ENCODE measurements at regions not wholly inside any gene's neighbourhood (a gene's known extent, or its start where the extent isn't known, plus 50 kb on each side); places are given as distances from the start of the nearest gene placed in this dataset.

GRCh38 chr1:83698644-83699043 is 300.3 kb downstream of the TTLL7 start:
- TF ChIP-seq CTCF (conservative IDR thresholded peaks at IDR 0.05; ENCODE audit: low read depth, low read length) (no peak), POLR2A (IDR thresholded peaks at IDR 0.05; ENCODE audit: low read depth, low read length) (no peak), CEBPB (IDR thresholded peaks at IDR 0.05; ENCODE audit: low read depth, low read length) (no peak), MXI1 (IDR thresholded peaks at IDR 0.05; ENCODE audit: borderline replicate concordance, low read depth, low read length) (no peak), RAD21 (IDR thresholded peaks at IDR 0.05; ENCODE audit: low read length) (no peak), FOS (IDR thresholded peaks at IDR 0.05; ENCODE audit: low read depth, low read length) (no peak), MAZ (IDR thresholded peaks at IDR 0.05; ENCODE audit: borderline replicate concordance, low read depth, low read length) (no peak), MAFK (IDR thresholded peaks at IDR 0.05; ENCODE audit: low read depth, low read length) (no peak), SMC3 (IDR thresholded peaks at IDR 0.05; ENCODE audit: low read depth, low read length) (no peak), NFE2L2 (IDR thresholded peaks at IDR 0.05; ENCODE audit: low read depth, low read length) (no peak), USF2 (IDR thresholded peaks at IDR 0.05; ENCODE audit: low read depth, low read length) (no peak)
